GM12878 (cell line): ENCODE measurements at regions not wholly inside any gene's neighbourhood (a gene's known extent, or its start where the extent isn't known, plus 50 kb on each side); places are given as distances from the start of the nearest gene placed in this dataset.

Experiments
- ATAC-seq: fragments of 200-7000 bp; cut with Tn5 transposase; 3 replicates; pipeline ENCODE4 v1.9.1; 2020; ENCODE audit warnings: mild to moderate bottlenecking, moderate library complexity
- BruUV-seq: library from RNA; stranded (reverse); fragments of 400-500 nt; replicated peaks from 2 replicates; lab custom pipeline; 2021; lab: Mats Ljungman, UMichigan
- CTCF ChIA-PET: fragments of 300-600 bp; sonication (Branson Sonifier 250); formaldehyde crosslinking; extraction: SDS; loops from one replicate; lab custom pipeline; 2021; ENCODE audit warnings: inconsistent platforms; lab: Yijun Ruan, JAX
- POLR2A ChIA-PET: fragments of 350-600 bp; formaldehyde crosslinking; extraction: SDS; loops from one replicate; lab custom pipeline; 2021; ENCODE audit warnings: inconsistent platforms; lab: Charles Lee
- RAD21 ChIA-PET: fragments of 300-600 bp; sonication (Branson Sonifier 250); formaldehyde crosslinking; loops from one replicate; lab custom pipeline; 2023; ENCODE audit warnings: antibody characterized with exemption; ENCODE audit not compliant: unreplicated experiment; lab: Charles Lee
- SMC1A ChIA-PET: fragments of 300-600 bp; sonication (Branson Sonifier 250); formaldehyde crosslinking; loops from one replicate; lab custom pipeline; 2023; ENCODE audit not compliant: unreplicated experiment, uncharacterized antibody; lab: Charles Lee
- DNase-seq: peaks from one replicate; pipeline ENCODE4 v3.0.0-alpha.2; 2011; ENCODE audit warnings: low read depth, low spot score
- FAIRE-seq: peaks from 3 replicates; lab custom pipeline; 2011; peaks lifted over from hg19 to GRCh38; lab: Jason Lieb, UNC
- H2AFZ ChIP-seq: 2 replicates; pipeline ENCODE4 v1.6.0; 2011; ENCODE audit warnings: low read depth, low read length, control low read depth; ENCODE audit not compliant: control insufficient read depth
- H3K27ac ChIP-seq: 2 replicates; pipeline ENCODE4 v1.5.1; 2011; ENCODE audit warnings: control low read depth; ENCODE audit not compliant: control insufficient read depth, insufficient read depth
- H3K27me3 ChIP-seq, 2 experiments: replicated peaks in 1 of 2; 2 replicates each; pipeline versions ENCODE4 v1.6.0 to v1.6.1; 2011; ENCODE audit warnings: low read length in 1 of 2; ENCODE audit not compliant: control insufficient read depth in 2 of 2, insufficient read depth in 2 of 2
- H3K36me3 ChIP-seq, 2 experiments: 2 replicates each; pipeline ENCODE4 v1.5.1; 2011; ENCODE audit warnings: low read length in 1 of 2; ENCODE audit not compliant: control insufficient read depth in 2 of 2, insufficient read depth in 2 of 2
- H3K4me1 ChIP-seq: 2 replicates; pipeline ENCODE4 v1.6.1; 2011; ENCODE audit warnings: mild to moderate bottlenecking, low read length, moderate library complexity, mixed read lengths; ENCODE audit not compliant: control insufficient read depth, insufficient read depth
- H3K4me2 ChIP-seq: 2 replicates; pipeline ENCODE4 v1.6.0; 2011; ENCODE audit warnings: control low read depth; ENCODE audit not compliant: control insufficient read depth, insufficient read depth
- H3K4me3 ChIP-seq: fragments of 200-600 bp; sonication (generic); 2 replicates; pipeline ENCODE4 v1.5.1; 2016
- H3K79me2 ChIP-seq: 2 replicates; pipeline ENCODE4 v1.6.0; 2011; ENCODE audit warnings: low read length; ENCODE audit not compliant: control insufficient read depth, insufficient read depth
- H3K9ac ChIP-seq: 2 replicates; pipeline ENCODE4 v1.8.0; 2011; ENCODE audit warnings: low read length, control low read depth, mixed read lengths; ENCODE audit not compliant: control insufficient read depth, insufficient read depth
- H3K9me3 ChIP-seq: replicated peaks from 3 replicates; pipeline ENCODE4 v1.5.1; 2011; ENCODE audit warnings: mild to moderate bottlenecking, low read length; ENCODE audit not compliant: control insufficient read depth, insufficient read depth
- H4K20me1 ChIP-seq: 2 replicates; pipeline ENCODE4 v1.6.0; 2011; ENCODE audit not compliant: control insufficient read depth, insufficient read depth
- ATF7 ChIP-seq: fragments of 450-650 bp; IDR thresholded peaks from 2 replicates; pipeline ENCODE4 v1.6.1; 2016; ENCODE audit warnings: low read depth, mild to moderate bottlenecking
- HDAC2 ChIP-seq: fragments of 200-600 bp; sonication (generic); IDR thresholded peaks from 2 replicates; pipeline ENCODE4 v1.6.1; 2017
- IKZF2 ChIP-seq, 2 experiments: fragments of 450-650 bp; IDR thresholded peaks; 2 replicates each; pipeline ENCODE4 v1.6.1; 2017; ENCODE audit warnings: mild to moderate bottlenecking in 2 of 2, moderate library complexity in 2 of 2
- NR2C1 ChIP-seq: fragments of 450-650 bp; IDR thresholded peaks from 2 replicates; pipeline ENCODE4 v1.6.1; 2017; ENCODE audit warnings: antibody characterized with exemption, mild to moderate bottlenecking, moderate library complexity
- PKNOX1 ChIP-seq: fragments of 450-650 bp; IDR thresholded peaks from 2 replicates; pipeline ENCODE4 v1.6.1; 2016; ENCODE audit warnings: mild to moderate bottlenecking
- POU2F2 ChIP-seq: IDR thresholded peaks from 3 replicates; pipeline ENCODE4 v1.6.1; 2011; ENCODE audit warnings: low read depth, mild to moderate bottlenecking, low read length, borderline replicate concordance
- RFX5 ChIP-seq: IDR thresholded peaks from 2 replicates; pipeline ENCODE4 v1.6.1; 2011; ENCODE audit warnings: low read depth, low read length, improper control_type of control experiment
- YY1 ChIP-seq: IDR thresholded peaks from 2 replicates; pipeline ENCODE4 v1.6.1; 2011; ENCODE audit warnings: low read depth, mild to moderate bottlenecking, low read length
- WGBS: methylation state at CpG from one replicate; pipeline ENCODE4 v1.1.6; 2016; ENCODE audit warnings: low lambda C conversion rate; ENCODE audit not compliant: insufficient replicate concordance, insufficient coverage; ENCODE audit errors: missing lambda C conversion rate; 5-methylcytosine and 5-hydroxymethylcytosine counted together
- in situ Hi-C: fragments of 300-500 bp; cut with MboI; formaldehyde crosslinking; loops from 9 replicates; pipeline ENCODE4 v1.14.3; 2018; ENCODE audit warnings: mixed read lengths
- intact Hi-C: fragments of 100-400 bp; cut with micrococcal nuclease; formaldehyde crosslinking; loops from one replicate; pipeline ENCODE4 v1.14.2; 2022; ENCODE audit not compliant: unreplicated experiment
- TF ChIP-seq, protein P1 (sequence below): fragments of 450-650 bp; IDR thresholded peaks from 2 replicates; pipeline ENCODE4 v1.6.1; 2017; ENCODE audit warnings: low read depth, mild to moderate bottlenecking, moderate library complexity

DNA sequence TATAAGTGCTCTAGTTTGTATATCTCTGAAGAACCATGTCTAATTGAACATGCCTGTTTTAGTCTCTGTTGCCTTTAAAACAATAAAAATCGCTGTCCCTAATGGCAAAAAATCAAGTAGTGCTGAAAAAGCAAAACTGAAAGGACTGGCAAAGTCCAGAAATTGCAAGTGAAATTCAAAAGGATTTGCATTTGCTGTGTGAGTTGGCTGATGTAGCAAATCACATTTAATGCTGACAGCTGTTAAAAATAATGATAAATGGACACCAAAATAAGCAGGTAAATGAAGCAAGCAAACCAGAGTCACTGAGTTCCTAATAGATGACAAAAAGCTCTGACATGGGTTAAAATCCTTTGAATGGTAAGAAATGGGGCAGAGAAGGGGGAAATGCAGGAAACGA lies 874.1 kb downstream of the GRM8 start:
- WGBS, result 2% methylated on average over 2 of the region's 2 CpGs
- SMC1A ChIA-PET, result interaction anchor here (0.6 to 1.2 kb wide), 7 partner anchors 9 to 342 kb away, joined by 3 to 4 read pairs (median 3); no protein-coding TSS in a partner anchor
- CTCF ChIA-PET, result interaction anchor here (1.3 kb wide), 1 partner anchor 20 kb away, joined by 3 read pairs; no protein-coding TSS in a partner anchor
- Histone ChIP-seq H2AFZ (peak overlapping the region; percentile 77), H3K9ac (no peak overlapping the region), H3K4me1 (no peaks in the 10 kb centered on the region), H3K4me2 (peak overlapping the region; percentile 44; the same call in 1 of the 2 replicates), H3K27ac (no peak overlapping the region; the same call in none of the 2 replicates), H3K4me3 (no peak overlapping the region), H3K9me3 (peaks cover 6% of the 10 kb centered on the region), H4K20me1 (no peaks in the 10 kb centered on the region), H3K36me3 (no peaks in the 10 kb centered on the region), H3K79me2 (no peaks in the 10 kb centered on the region), H3K27me3 (no peaks in the 10 kb centered on the region)
- no TSS peak for BruUV-seq
- ATAC-seq, result peak; percentile 46; the same call in 2 of the 3 replicates
- no peak for FAIRE-seq
- RAD21 ChIA-PET, result interaction anchor here (1.7 to 2.0 kb wide), 2 partner anchors 33 to 72 kb away, joined by 6 read pairs; no protein-coding TSS in a partner anchor
- peak; percentile 12 for DNase-seq
- in situ Hi-C loops, result no loop called here
- TF ChIP-seq POU2F2, result peak; percentile 56; the same call in 1 of the 3 replicates
- TF ChIP-seq PKNOX1, result peak; percentile 72; the same call in 1 of the 2 replicates
- TF ChIP-seq ATF7, result no peak
- intact Hi-C loops, result no loop called here
- POLR2A ChIA-PET, result interaction anchor here (0.6 kb wide), 1 partner anchor 11 kb away, joined by 5 read pairs; no protein-coding TSS in a partner anchor

- intact Hi-C loops, result no loop called here
- ATAC-seq (peak; percentile 66), FAIRE-seq (no peak), DNase-seq (no peak)
- Histone ChIP-seq H3K9ac (no peak overlapping the region), H3K9me3 (peaks cover 6% of the 10 kb centered on the region; the same call in 2 of the 3 replicates), H3K4me1 (no peaks in the 10 kb centered on the region), H3K36me3 (no peaks in the 10 kb centered on the region), H3K79me2 (no peaks in the 10 kb centered on the region), H3K4me2 (peak overlapping the region; percentile 22; the same call in 1 of the 2 replicates), H3K27ac (no peak overlapping the region), H3K27me3 (no peaks in the 10 kb centered on the region), H2AFZ (no peak overlapping the region), H3K4me3 (no peak overlapping the region), H4K20me1 (no peaks in the 10 kb centered on the region)
- CTCF ChIA-PET, result no interaction called here
- WGBS, result 89% methylated on average over 1 of the region's 1 CpG
- no TSS peak for BruUV-seq
- in situ Hi-C loops, result no loop called here
- SMC1A ChIA-PET, result no interaction called here
- RAD21 ChIA-PET, result interaction anchor here (0.9 kb wide), 1 partner anchor 288 kb away, joined by 3 read pairs; no protein-coding TSS in a partner anchor
- POLR2A ChIA-PET, result no interaction called here
- TF ChIP-seq IKZF2 (IDR thresholded peaks at IDR 0.05) (0 out of 4 replicates have a peak, but pooled peaks of 1 of the 2 experiments have one; percentile 10), NR2C1 (no peak), RFX5 (no peak), HDAC2 (no peak), YY1 (no peak)
- TF ChIP-seq, protein P1, sequence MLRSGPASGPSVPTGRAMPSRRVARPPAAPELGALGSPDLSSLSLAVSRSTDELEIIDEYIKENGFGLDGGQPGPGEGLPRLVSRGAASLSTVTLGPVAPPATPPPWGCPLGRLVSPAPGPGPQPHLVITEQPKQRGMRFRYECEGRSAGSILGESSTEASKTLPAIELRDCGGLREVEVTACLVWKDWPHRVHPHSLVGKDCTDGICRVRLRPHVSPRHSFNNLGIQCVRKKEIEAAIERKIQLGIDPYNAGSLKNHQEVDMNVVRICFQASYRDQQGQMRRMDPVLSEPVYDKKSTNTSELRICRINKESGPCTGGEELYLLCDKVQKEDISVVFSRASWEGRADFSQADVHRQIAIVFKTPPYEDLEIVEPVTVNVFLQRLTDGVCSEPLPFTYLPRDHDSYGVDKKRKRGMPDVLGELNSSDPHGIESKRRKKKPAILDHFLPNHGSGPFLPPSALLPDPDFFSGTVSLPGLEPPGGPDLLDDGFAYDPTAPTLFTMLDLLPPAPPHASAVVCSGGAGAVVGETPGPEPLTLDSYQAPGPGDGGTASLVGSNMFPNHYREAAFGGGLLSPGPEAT, result no peak
These were observed 882.6 kb downstream of the GRM8 start for GRCh38 chr7:126370038-126370668.
